Sigmoid colon (tissue), 3 donors: ENCODE measurements at regions not wholly inside any gene's neighbourhood (a gene's known extent, or its start where the extent isn't known, plus 50 kb on each side); places are given as distances from the start of the nearest gene placed in this dataset.

ENCODE experiments used
- POLR2A ChIP-seq, 2 donors: fragments of 450-650 bp; IDR thresholded peaks; one replicate each; pipeline ENCODE4 v1.6.1; 2016; ENCODE audit warnings: antibody characterized with exemption in 2 of 2, mild to moderate bottlenecking in 2 of 2, moderate library complexity in 2 of 2
- TF ChIP-seq, protein P1 (sequence below), 4 experiments: fragments of 450-650 bp in 3 of 4; fragments of 200-600 bp in 1 of 4; IDR thresholded peaks; one replicate each; pipeline ENCODE4 v1.5.1; 2016 to 2019; ENCODE audit warnings: antibody characterized with exemption in 4 of 4, mild to moderate bottlenecking in 3 of 4, moderate library complexity in 2 of 4

GRCh38 chr6:25219917-25220278 is 59.3 kb upstream of the CARMIL1 start:
- TF ChIP-seq, protein P1, sequence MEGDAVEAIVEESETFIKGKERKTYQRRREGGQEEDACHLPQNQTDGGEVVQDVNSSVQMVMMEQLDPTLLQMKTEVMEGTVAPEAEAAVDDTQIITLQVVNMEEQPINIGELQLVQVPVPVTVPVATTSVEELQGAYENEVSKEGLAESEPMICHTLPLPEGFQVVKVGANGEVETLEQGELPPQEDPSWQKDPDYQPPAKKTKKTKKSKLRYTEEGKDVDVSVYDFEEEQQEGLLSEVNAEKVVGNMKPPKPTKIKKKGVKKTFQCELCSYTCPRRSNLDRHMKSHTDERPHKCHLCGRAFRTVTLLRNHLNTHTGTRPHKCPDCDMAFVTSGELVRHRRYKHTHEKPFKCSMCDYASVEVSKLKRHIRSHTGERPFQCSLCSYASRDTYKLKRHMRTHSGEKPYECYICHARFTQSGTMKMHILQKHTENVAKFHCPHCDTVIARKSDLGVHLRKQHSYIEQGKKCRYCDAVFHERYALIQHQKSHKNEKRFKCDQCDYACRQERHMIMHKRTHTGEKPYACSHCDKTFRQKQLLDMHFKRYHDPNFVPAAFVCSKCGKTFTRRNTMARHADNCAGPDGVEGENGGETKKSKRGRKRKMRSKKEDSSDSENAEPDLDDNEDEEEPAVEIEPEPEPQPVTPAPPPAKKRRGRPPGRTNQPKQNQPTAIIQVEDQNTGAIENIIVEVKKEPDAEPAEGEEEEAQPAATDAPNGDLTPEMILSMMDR (IDR thresholded peaks at IDR 0.05): no peak
- no peak for TF ChIP-seq POLR2A (IDR thresholded peaks at IDR 0.05)
